ENCODE measurements at regions not wholly inside any gene's neighbourhood (a gene's known extent, or its start where the extent isn't known, plus 50 kb on each side); places are given as distances from the start of the nearest gene placed in this dataset.

DNA sequence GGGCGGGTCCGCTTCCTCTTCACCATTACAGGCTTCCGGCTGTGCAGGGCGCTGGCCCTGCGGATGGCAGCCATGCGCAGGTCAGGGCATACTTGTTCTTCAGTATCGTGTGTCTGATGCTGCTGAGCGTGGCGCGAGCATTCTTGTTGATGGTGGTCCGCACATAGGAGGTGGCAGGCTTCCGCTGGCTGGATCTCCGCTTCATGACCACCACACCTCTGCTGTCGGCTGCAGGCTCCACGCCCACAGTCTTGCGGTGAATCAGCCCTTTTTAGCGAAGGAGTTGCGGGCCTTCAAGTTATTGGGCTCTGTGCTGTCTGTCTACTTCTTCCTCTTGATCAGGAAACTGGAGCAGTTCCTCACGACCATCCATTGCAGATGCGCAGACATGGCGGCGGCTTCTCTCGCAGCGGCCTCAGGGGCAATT lies 62.4 kb upstream of the ZNF608 start:
- TF ChIP-seq, protein P1, sequence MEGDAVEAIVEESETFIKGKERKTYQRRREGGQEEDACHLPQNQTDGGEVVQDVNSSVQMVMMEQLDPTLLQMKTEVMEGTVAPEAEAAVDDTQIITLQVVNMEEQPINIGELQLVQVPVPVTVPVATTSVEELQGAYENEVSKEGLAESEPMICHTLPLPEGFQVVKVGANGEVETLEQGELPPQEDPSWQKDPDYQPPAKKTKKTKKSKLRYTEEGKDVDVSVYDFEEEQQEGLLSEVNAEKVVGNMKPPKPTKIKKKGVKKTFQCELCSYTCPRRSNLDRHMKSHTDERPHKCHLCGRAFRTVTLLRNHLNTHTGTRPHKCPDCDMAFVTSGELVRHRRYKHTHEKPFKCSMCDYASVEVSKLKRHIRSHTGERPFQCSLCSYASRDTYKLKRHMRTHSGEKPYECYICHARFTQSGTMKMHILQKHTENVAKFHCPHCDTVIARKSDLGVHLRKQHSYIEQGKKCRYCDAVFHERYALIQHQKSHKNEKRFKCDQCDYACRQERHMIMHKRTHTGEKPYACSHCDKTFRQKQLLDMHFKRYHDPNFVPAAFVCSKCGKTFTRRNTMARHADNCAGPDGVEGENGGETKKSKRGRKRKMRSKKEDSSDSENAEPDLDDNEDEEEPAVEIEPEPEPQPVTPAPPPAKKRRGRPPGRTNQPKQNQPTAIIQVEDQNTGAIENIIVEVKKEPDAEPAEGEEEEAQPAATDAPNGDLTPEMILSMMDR (IDR thresholded peaks at IDR 0.05) = no peak
- TF ChIP-seq POLR2AphosphoS5 (IDR thresholded peaks at IDR 0.05; ENCODE audit: low read depth, low read length) = no peak
- TF ChIP-seq TCF7L2 (IDR thresholded peaks at IDR 0.05; ENCODE audit: low read depth, low read length) = no peak
